ENCODE measurements at regions not wholly inside any gene's neighbourhood (a gene's known extent, or its start where the extent isn't known, plus 50 kb on each side); places are given as distances from the start of the nearest gene placed in this dataset.
"Not testable (repeated sequence)": the region's sequence is repeated elsewhere in the genome, so short reads cannot be mapped to it uniquely, and the experiment has no call there.

DNA sequence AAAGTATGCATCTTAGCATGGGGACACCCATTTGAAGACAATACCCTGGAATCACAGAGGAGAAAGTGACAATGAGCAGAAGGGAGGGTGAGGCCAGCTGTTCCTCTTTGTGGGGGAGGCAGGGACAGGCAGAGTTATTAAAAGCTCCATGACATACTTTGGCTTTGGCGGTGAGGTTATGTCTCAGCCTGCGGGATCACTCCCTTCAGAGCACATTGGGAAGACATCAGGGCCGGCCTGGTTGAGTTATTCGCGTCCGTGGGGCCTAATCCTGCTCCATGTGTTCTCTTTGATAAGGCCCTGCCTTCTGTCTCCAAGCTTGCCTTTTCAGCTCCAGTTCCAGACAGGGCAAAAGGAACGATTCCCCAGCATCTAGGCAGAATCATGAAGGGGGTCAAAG is 98.8 kb upstream of the NTF3 start:
- no peak for DNase-seq
- ATAC-seq: no peak
- Histone ChIP-seq H3K9me3 (no peaks in the 10 kb centered on the region), H3K36me3 (replicated peaks in 1 of 2; ENCODE audit: insufficient read depth in 1 of 2, low read depth in 2 of 2) (no peaks in the 10 kb centered on the region), H3K27me3 (no peaks in the 10 kb centered on the region), H3K4me3 (no peak overlapping the region), H3K4me1 (no peaks in the 10 kb centered on the region), H3K27ac (no peak overlapping the region)
- intact Hi-C loops (cut with DNase I): no loop called here
- 53 to 70% methylated on average over 7 of the region's 7 CpGs for WGBS, 2 donors
- TF ChIP-seq, protein P1, sequence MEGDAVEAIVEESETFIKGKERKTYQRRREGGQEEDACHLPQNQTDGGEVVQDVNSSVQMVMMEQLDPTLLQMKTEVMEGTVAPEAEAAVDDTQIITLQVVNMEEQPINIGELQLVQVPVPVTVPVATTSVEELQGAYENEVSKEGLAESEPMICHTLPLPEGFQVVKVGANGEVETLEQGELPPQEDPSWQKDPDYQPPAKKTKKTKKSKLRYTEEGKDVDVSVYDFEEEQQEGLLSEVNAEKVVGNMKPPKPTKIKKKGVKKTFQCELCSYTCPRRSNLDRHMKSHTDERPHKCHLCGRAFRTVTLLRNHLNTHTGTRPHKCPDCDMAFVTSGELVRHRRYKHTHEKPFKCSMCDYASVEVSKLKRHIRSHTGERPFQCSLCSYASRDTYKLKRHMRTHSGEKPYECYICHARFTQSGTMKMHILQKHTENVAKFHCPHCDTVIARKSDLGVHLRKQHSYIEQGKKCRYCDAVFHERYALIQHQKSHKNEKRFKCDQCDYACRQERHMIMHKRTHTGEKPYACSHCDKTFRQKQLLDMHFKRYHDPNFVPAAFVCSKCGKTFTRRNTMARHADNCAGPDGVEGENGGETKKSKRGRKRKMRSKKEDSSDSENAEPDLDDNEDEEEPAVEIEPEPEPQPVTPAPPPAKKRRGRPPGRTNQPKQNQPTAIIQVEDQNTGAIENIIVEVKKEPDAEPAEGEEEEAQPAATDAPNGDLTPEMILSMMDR (IDR thresholded peaks at IDR 0.05): no peak
- TF ChIP-seq POLR2A (IDR thresholded peaks at IDR 0.05): no peak

DNA sequence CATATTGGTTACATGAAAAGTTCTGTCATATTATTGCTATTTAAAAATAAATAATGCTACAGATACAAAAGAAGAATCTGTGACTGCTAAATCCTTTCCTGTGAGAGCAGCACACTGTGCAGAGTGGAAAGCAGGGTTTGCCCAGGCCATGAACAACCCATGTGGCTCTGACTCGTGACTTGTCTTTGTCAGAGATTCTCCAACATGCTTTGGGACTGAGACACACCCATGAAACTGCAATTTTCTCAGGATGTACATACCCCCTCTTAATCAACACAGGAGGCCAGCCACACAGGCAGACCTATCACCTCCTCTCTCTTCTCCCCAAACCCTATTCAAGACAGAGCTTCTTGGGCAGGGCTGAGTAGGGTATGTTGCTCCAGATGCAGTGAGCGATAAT is 96.8 kb upstream of the NTF3 start:
- ATAC-seq (no peak), DNase-seq (no peak)
- Histone ChIP-seq H3K4me1 (no peaks in the 10 kb centered on the region), H3K27me3 (no peaks in the 10 kb centered on the region), H3K4me3 (no peak overlapping the region), H3K9me3 (no peaks in the 10 kb centered on the region), H3K36me3 (replicated peaks in 1 of 2; ENCODE audit: insufficient read depth in 1 of 2, low read depth in 2 of 2) (no peaks in the 10 kb centered on the region), H3K27ac (no peak overlapping the region)
- 54 to 74% methylated on average over 2 of the region's 2 CpGs for WGBS, 2 donors
- intact Hi-C loops (cut with DNase I): no loop called here
- TF ChIP-seq, protein P1 (IDR thresholded peaks at IDR 0.05): no peak

DNA sequence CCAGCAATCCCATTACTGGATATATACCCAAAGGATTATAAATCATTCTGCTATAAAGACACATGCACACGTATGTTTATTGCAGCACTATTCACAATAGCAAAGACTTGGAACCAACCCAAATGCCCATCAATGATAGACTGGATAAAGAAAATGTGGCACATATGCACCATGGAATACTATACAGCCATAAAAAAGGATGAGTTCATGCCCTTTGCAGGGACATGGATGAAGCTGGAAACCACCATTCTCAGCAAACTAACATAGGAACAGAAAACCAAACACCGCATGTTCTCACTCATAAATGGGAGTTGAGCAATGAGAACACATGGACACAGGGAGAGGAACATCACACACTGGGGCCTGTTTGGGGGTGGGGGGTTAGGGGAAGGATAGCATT is 90.8 kb upstream of the NTF3 start:
- H3K27me3 ChIP-seq; H3K4me1 ChIP-seq; ATAC-seq; H3K27ac ChIP-seq; DNase-seq; intact Hi-C loops (cut with DNase I); H3K9me3 ChIP-seq; H3K36me3 ChIP-seq (replicated peaks in 1 of 2; ENCODE audit: insufficient read depth in 1 of 2, low read depth in 2 of 2); H3K4me3 ChIP-seq: not testable (repeated sequence)
- 63 to 69% methylated on average over 2 of the region's 2 CpGs for WGBS, 2 donors

DNA sequence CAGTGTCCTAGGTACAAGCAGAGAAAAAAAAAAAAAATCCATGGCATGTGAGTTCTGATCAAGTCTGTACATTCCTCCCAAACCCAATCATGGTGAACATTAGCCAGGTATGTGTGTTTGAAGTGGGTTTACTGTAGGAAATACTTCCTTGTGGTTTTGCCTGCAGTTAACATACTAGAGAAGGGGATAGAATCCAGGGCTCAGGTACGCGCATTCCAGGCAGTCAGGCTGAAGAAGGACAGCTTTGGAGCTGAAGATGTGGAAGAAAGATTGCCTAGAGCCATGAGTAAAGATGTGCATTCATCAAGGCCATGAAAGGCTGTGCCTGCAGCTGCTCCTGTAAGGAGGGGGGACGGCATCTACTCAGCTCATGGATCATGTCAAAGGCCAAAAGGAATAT is 88.2 kb upstream of the NTF3 start:
- no peaks in the 10 kb centered on the region for H3K27me3 ChIP-seq
- H3K4me1 ChIP-seq: no peaks in the 10 kb centered on the region
- H3K27ac ChIP-seq: no peak overlapping the region
- intact Hi-C loops (cut with DNase I): no loop called here
- DNase-seq (no peak), ATAC-seq (no peak)
- no peak overlapping the region for H3K4me3 ChIP-seq
- no peak for TF ChIP-seq POLR2A (IDR thresholded peaks at IDR 0.05)
- TF ChIP-seq, protein P1 (IDR thresholded peaks at IDR 0.05): no peak
- WGBS, 2 donors: 40% methylated on average over 3 of the region's 3 CpGs
- no peaks in the 10 kb centered on the region for H3K9me3 ChIP-seq
- no peaks in the 10 kb centered on the region for H3K36me3 ChIP-seq (replicated peaks in 1 of 2; ENCODE audit: insufficient read depth in 1 of 2, low read depth in 2 of 2)

DNA sequence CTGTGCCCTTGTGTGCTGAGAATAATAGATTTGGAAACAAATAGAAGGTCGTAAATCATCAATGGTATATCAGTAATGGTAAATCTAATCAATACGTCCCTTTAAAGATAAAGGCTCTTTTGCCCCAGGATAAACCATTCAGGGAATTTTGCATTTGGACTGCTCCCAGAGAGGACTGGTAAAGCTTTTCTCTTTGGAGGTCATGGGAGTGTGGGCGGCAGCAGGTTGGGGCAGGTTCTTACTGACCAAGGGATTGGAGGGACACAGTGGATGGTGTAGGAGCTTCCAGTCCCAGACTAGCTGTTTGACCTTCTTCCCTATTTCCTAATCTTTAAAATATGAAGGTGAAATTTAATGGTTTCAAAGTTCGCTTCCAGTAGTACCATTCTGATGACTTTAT is 87.8 kb upstream of the NTF3 start:
- ATAC-seq: no peak
- no peak overlapping the region for H3K4me3 ChIP-seq
- H3K4me1 ChIP-seq: no peaks in the 10 kb centered on the region
- H3K27me3 ChIP-seq: no peaks in the 10 kb centered on the region
- no peak for DNase-seq
- no peaks in the 10 kb centered on the region for H3K9me3 ChIP-seq
- WGBS, 2 donors: 22 to 35% methylated on average over 4 of the region's 4 CpGs
- H3K27ac ChIP-seq: no peak overlapping the region
- intact Hi-C loops (cut with DNase I): no loop called here
- no peaks in the 10 kb centered on the region for H3K36me3 ChIP-seq (replicated peaks in 1 of 2; ENCODE audit: insufficient read depth in 1 of 2, low read depth in 2 of 2)
- TF ChIP-seq POLR2A (IDR thresholded peaks at IDR 0.05): no peak
- TF ChIP-seq, protein P1 (IDR thresholded peaks at IDR 0.05): no peak
